ENCODE measurements at regions not wholly inside any gene's neighbourhood (a gene's known extent, or its start where the extent isn't known, plus 50 kb on each side); places are given as distances from the start of the nearest gene placed in this dataset.

DNA sequence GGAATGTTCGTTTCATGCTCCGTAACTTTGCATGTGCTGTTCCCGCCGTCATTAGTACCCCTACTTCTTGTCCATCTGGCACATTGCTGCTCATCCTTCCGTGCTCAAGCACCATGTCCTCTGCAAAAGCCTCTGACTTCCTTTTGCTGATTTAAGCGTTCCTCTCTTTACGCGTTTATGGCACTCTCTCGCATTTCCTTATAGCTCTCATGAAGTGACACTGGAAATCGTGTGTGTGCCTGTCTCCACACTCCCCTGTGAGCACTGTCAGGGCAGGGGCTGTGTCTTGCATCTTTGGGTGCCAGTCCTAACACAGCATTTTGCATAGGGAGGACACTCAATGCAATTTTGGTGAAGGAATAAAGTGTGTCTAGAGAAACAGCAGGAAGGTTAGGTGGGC, 210.6 kb upstream of the FAT1 start:
- Mint-ChIP-seq H3K4me1 (peaks cover 5 to 20% of the 10 kb centered on the region in 2 experiments), H3K27ac (no peak overlapping the region), H3K9me3 (peaks cover 5 to 6% of the 10 kb centered on the region in 2 experiments; a peak in 4 of 5 replicates), H3K4me3 (no peak overlapping the region), H3K27me3 (ENCODE audit: low read depth) (no peaks in the 10 kb centered on the region), H3K36me3 (ENCODE audit: insufficient read depth in 1 of 3, low read depth in 3 of 3) (peaks cover 4 to 9% (median 6%) of the 10 kb centered on the region in 3 experiments; a peak in 6 of 7 replicates)
- H4K5ac ChIP-seq (ENCODE audit: insufficient read length, low read depth, low read length), result no peak overlapping the region
- no peak overlapping the region for H3K18ac ChIP-seq (ENCODE audit: insufficient read length, low read depth, low read length)
- TF ChIP-seq CTCF (conservative IDR thresholded peaks at IDR 0.05), result no peak
- H3T11ph ChIP-seq (ENCODE audit: low read length), result no peak overlapping the region
- H2AFZ ChIP-seq (ENCODE audit: low read length), result no peak overlapping the region
- no peak overlapping the region for H2BK20ac ChIP-seq (ENCODE audit: low read depth, low read length, poor library complexity, severe bottlenecking)
- H3K9ac ChIP-seq (ENCODE audit: extremely low read depth, insufficient read length, low read length), result no peak overlapping the region
- H3K14ac ChIP-seq (ENCODE audit: insufficient read depth, low read length), result no peak overlapping the region
- H4K8ac ChIP-seq (replicated peaks; ENCODE audit: insufficient read length, low read depth, low read length), result no peak overlapping the region
- no CpG with 5 or more reads among the region's 10 CpGs for WGBS (ENCODE audit: extremely low coverage, insufficient read length, low lambda C conversion rate)
- no peak overlapping the region for H3K23ac ChIP-seq (ENCODE audit: insufficient read length, low read depth, low read length)
- no peaks in the 10 kb centered on the region for H3K79me2 ChIP-seq (ENCODE audit: insufficient read depth, low read length)
- no peaks in the 10 kb centered on the region for H4K20me1 ChIP-seq (ENCODE audit: control insufficient read depth, insufficient read depth, insufficient read length)
- H3K27me3 ChIP-seq (ENCODE audit: insufficient read depth, low read length), result no peaks in the 10 kb centered on the region
- H3K56ac ChIP-seq (ENCODE audit: insufficient read length, low read depth, low read length), result no peak overlapping the region
- H3K23me2 ChIP-seq (ENCODE audit: insufficient read length, low read depth, low read length, poor library complexity, severe bottlenecking), result no peaks in the 10 kb centered on the region
- no peaks in the 10 kb centered on the region for H3K9me3 ChIP-seq (ENCODE audit: control insufficient read depth, low read depth, low read length)
- no peak overlapping the region for H2BK12ac ChIP-seq (ENCODE audit: insufficient read length, low read depth, low read length)
- no peak overlapping the region for H2BK15ac ChIP-seq (ENCODE audit: low read depth, low read length)
- H3K4me1 ChIP-seq (ENCODE audit: insufficient read depth, low read length), result peaks cover 2% of the 10 kb centered on the region; the same call in 1 of the 2 replicates
- H3K27ac ChIP-seq (ENCODE audit: insufficient read length, low read depth, low read length), result no peak overlapping the region
- no peak for DNase-seq
- no peak overlapping the region for H3K4ac ChIP-seq (ENCODE audit: low read depth, low read length)
- H3K4me2 ChIP-seq (ENCODE audit: insufficient read depth, insufficient read length, low read length), result no peak overlapping the region
- no peak overlapping the region for H2AK5ac ChIP-seq (ENCODE audit: insufficient read length, low read length)
- no peaks in the 10 kb centered on the region for H3K79me1 ChIP-seq (ENCODE audit: insufficient read depth, low read depth, low read length, poor library complexity, severe bottlenecking)
- H4K91ac ChIP-seq (ENCODE audit: insufficient read length, low read depth, low read length), result no peak overlapping the region
- no peak overlapping the region for H2BK120ac ChIP-seq (ENCODE audit: low read depth, low read length, poor library complexity, severe bottlenecking)
- H2BK5ac ChIP-seq (ENCODE audit: insufficient read length, low read length), result no peak overlapping the region
